Endothelial cell of umbilical vein (primary cell): ENCODE measurements at regions not wholly inside any gene's neighbourhood (a gene's known extent, or its start where the extent isn't known, plus 50 kb on each side); places are given as distances from the start of the nearest gene placed in this dataset.

ENCODE experiments used
- BruUV-seq: library from RNA; stranded (reverse); fragments of 400-500 nt; replicated peaks from 2 replicates; lab custom pipeline; 2021; lab: Mats Ljungman, UMichigan
- CTCF ChIA-PET: fragments of 300-600, 350-600 bp; sonication (Branson Sonifier 250); formaldehyde crosslinking; loops from one replicate; lab custom pipeline; 2021; ENCODE audit warnings: antibody characterized with exemption, inconsistent platforms; lab: Charles Lee
- POLR2A ChIA-PET: fragments of 300-600, 350-600 bp; sonication (Branson Sonifier 250); formaldehyde crosslinking; loops from one replicate; lab custom pipeline; 2021; ENCODE audit warnings: antibody characterized with exemption, inconsistent platforms; lab: Charles Lee
- DNase-seq: peaks from one replicate; pipeline ENCODE4 v3.0.0-alpha.2; 2011; ENCODE audit warnings: low read depth, low spot score
- FAIRE-seq: peaks from 2 replicates; lab custom pipeline; 2011; peaks lifted over from hg19 to GRCh38; lab: Jason Lieb, UNC
- H2AFZ ChIP-seq: 2 replicates; pipeline ENCODE4 v1.6.0; 2012; ENCODE audit warnings: low read depth, low read length, control low read depth, inconsistent platforms
- H3K27ac ChIP-seq: 2 replicates; pipeline ENCODE4 v1.5.1; 2011; ENCODE audit warnings: low read depth, mild to moderate bottlenecking, control low read depth, low read length, moderate library complexity; ENCODE audit not compliant: insufficient read depth
- H3K27me3 ChIP-seq, 2 experiments: 2 replicates each; pipeline versions ENCODE4 v1.6.0 to v1.6.1; 2011; ENCODE audit warnings: low read length in 2 of 2, mixed read lengths in 1 of 2; ENCODE audit not compliant: control insufficient read depth in 2 of 2, insufficient read depth in 2 of 2
- H3K36me3 ChIP-seq, 2 experiments: 2 replicates in 1 of 2; 3 replicates in 1 of 2; pipeline ENCODE4 v1.5.1; 2011; ENCODE audit warnings: low read length in 2 of 2, mild to moderate bottlenecking in 1 of 2, moderate library complexity in 1 of 2; ENCODE audit not compliant: control insufficient read depth in 2 of 2, insufficient read depth in 2 of 2; ENCODE audit errors: extremely low read depth in 1 of 2
- H3K4me1 ChIP-seq: 3 replicates; pipeline ENCODE4 v1.5.1; 2011; ENCODE audit warnings: mild to moderate bottlenecking, low read length; ENCODE audit not compliant: control insufficient read depth, insufficient read depth; ENCODE audit errors: extremely low read depth
- H3K4me2 ChIP-seq: 2 replicates; pipeline ENCODE4 v1.6.1; 2011; ENCODE audit warnings: low read length, control low read depth, mixed read lengths; ENCODE audit not compliant: insufficient read depth
- H3K4me3 ChIP-seq, 3 experiments: fragments of 200-600 bp in 1 of 3; sonication (generic), shearing (Covaris generic) in 1 of 3; replicated peaks in 1 of 3; 2 replicates each; pipeline ENCODE4 v1.5.1; 2011 to 2016; ENCODE audit warnings: control low read depth in 3 of 3, low read length in 3 of 3, mild to moderate bottlenecking in 2 of 3, inconsistent platforms in 1 of 3, low read depth in 1 of 3, moderate library complexity in 1 of 3; ENCODE audit not compliant: insufficient read depth in 1 of 3
- H3K79me2 ChIP-seq: 2 replicates; pipeline ENCODE4 v1.6.0; 2012; ENCODE audit warnings: low read length, inconsistent platforms; ENCODE audit not compliant: control insufficient read depth, insufficient read depth
- H3K9ac ChIP-seq: replicated peaks from 2 replicates; pipeline ENCODE3; 2011; ENCODE audit warnings: low read length, control low read depth; ENCODE audit not compliant: insufficient read depth; ENCODE audit errors: extremely low read depth
- H3K9me1 ChIP-seq: replicated peaks from 3 replicates; pipeline ENCODE4 v1.6.0; 2011; ENCODE audit warnings: mild to moderate bottlenecking, low read length; ENCODE audit not compliant: control insufficient read depth, insufficient read depth; ENCODE audit errors: extremely low read depth
- H3K9me3 ChIP-seq: replicated peaks from 2 replicates; pipeline ENCODE4 v1.5.1; 2012; ENCODE audit warnings: low read length, inconsistent platforms; ENCODE audit not compliant: control insufficient read depth, insufficient read depth
- H4K20me1 ChIP-seq: replicated peaks from 2 replicates; pipeline ENCODE3; 2011; ENCODE audit warnings: mild to moderate bottlenecking, low read length; ENCODE audit not compliant: control insufficient read depth, insufficient read depth; ENCODE audit errors: extremely low read depth
- EZH2 ChIP-seq: IDR thresholded peaks from 2 replicates; pipeline ENCODE4 v1.6.1; 2012; ENCODE audit warnings: borderline replicate concordance, low read depth, mild to moderate bottlenecking, moderate library complexity, low read length, inconsistent platforms; ENCODE audit not compliant: severe bottlenecking
- GATA2 ChIP-seq: IDR thresholded peaks from 2 replicates; pipeline ENCODE4 v1.7.0; 2011; ENCODE audit warnings: low read depth, mild to moderate bottlenecking, moderate library complexity, mixed read lengths, low read length; ENCODE audit not compliant: insufficient read length, insufficient read depth
- JUN ChIP-seq: IDR thresholded peaks from 2 replicates; pipeline ENCODE4 v1.6.1; 2011; ENCODE audit warnings: borderline replicate concordance, low read depth; ENCODE audit not compliant: insufficient read length, insufficient read depth
- MAX ChIP-seq: IDR thresholded peaks from 2 replicates; pipeline ENCODE4 v1.6.1; 2011; ENCODE audit not compliant: insufficient read depth, insufficient read length
- MYC ChIP-seq: IDR thresholded peaks from one replicate; pipeline ENCODE4 v1.6.1; 2011; ENCODE audit warnings: mild to moderate bottlenecking, low read depth, low read length
- POLR2AphosphoS5 ChIP-seq: IDR thresholded peaks from 2 replicates; pipeline ENCODE4 v1.6.1; 2012; ENCODE audit warnings: low read depth, mild to moderate bottlenecking, control low read depth, low read length, moderate library complexity; ENCODE audit not compliant: insufficient read depth
- dilution Hi-C: fragments of 300-500 bp; cut with MboI; formaldehyde crosslinking; loops from one replicate; pipeline ENCODE4 v1.15.0; 2019; ENCODE audit warnings: low sequenced_read_pairs; ENCODE audit not compliant: extremely low pct_ligation_motif_present
- intact Hi-C: fragments of 100-400 bp; cut with micrococcal nuclease; formaldehyde crosslinking; loops from one replicate; pipeline ENCODE4 v1.10.0; 2022

GRCh38 chr12:92312463-92312964, 166.9 kb upstream of the BTG1 start:
- H2AFZ ChIP-seq = no peak overlapping the region
- ChIA-PET CTCF (interaction anchor here (0.6 to 0.9 kb wide), 2 partner anchors 23 to 298 kb away, joined by 3 read pairs; no protein-coding TSS in a partner anchor), POLR2A (no interaction called here)
- H4K20me1 ChIP-seq = no peaks in the 10 kb centered on the region
- TF ChIP-seq POLR2AphosphoS5 (no peak), MAX (no peak), MYC (no peak), GATA2 (no peak), JUN (no peak), EZH2 (no peak)
- dilution Hi-C loops (no loop called here), intact Hi-C loops (no loop called here)
- no peak overlapping the region for H3K27ac ChIP-seq
- DNase-seq (no peak), FAIRE-seq (no peak)
- H3K9me1 ChIP-seq = no peaks in the 10 kb centered on the region
- H3K9ac ChIP-seq = no peak overlapping the region
- no peaks in the 10 kb centered on the region for H3K4me1 ChIP-seq
- H3K4me2 ChIP-seq = no peak overlapping the region
- no peak overlapping the region for H3K4me3 ChIP-seq
- H3K79me2 ChIP-seq = no peaks in the 10 kb centered on the region
- H3K27me3 ChIP-seq = no peaks in the 10 kb centered on the region
- no peaks in the 10 kb centered on the region for H3K36me3 ChIP-seq
- BruUV-seq = no TSS peak
- H3K9me3 ChIP-seq = no peaks in the 10 kb centered on the region

GRCh38 chr12:92304371-92305055, 158.9 kb upstream of the BTG1 start:
- POLR2A ChIA-PET = no interaction called here
- peak; percentile 54 for DNase-seq
- no peak overlapping the region for H2AFZ ChIP-seq

More at GRCh38 chr12:92304371-92305055, 158.9 kb upstream of the BTG1 start:
- no TSS peak for BruUV-seq
- Histone ChIP-seq H3K9me1 (no peaks in the 10 kb centered on the region), H3K4me2 (no peak overlapping the region), H4K20me1 (no peaks in the 10 kb centered on the region), H3K79me2 (no peaks in the 10 kb centered on the region), H3K4me1 (no peaks in the 10 kb centered on the region), H3K4me3 (no peak overlapping the region), H3K9ac (no peak overlapping the region), H3K27ac (no peak overlapping the region), H3K9me3 (no peaks in the 10 kb centered on the region), H3K27me3 (no peaks in the 10 kb centered on the region), H3K36me3 (no peaks in the 10 kb centered on the region)
- no peak for TF ChIP-seq POLR2AphosphoS5
- intact Hi-C loops (no loop called here), dilution Hi-C loops (no loop called here)
- FAIRE-seq = no peak
- CTCF ChIA-PET = interaction anchor here (0.6 kb wide), 1 partner anchor 212 kb away, joined by 4 read pairs; no protein-coding TSS in a partner anchor
